SK-N-SH (cell line): ENCODE measurements at regions not wholly inside any gene's neighbourhood (a gene's known extent, or its start where the extent isn't known, plus 50 kb on each side); places are given as distances from the start of the nearest gene placed in this dataset.
A peak's percentile ranks its signal among the peaks of the same experiment; 100 is the strongest.

ENCODE experiments used
- CTCF ChIA-PET: fragments of 300-600, 350-600 bp; formaldehyde crosslinking; extraction: SDS; loops from one replicate; lab custom pipeline; 2021; lab: Yijun Ruan, JAX
- POLR2A ChIA-PET: fragments of 350-600 bp; sonication (Branson Sonifier 250); formaldehyde crosslinking; extraction: SDS; loops from one replicate; lab custom pipeline; 2020; ENCODE audit warnings: antibody characterized with exemption, inconsistent platforms; lab: Yijun Ruan, JAX
- DNase-seq: peaks from one replicate; pipeline ENCODE4 v3.0.0; 2012
- H2AFZ ChIP-seq: fragments of 200-600 bp; sonication (generic); 2 replicates; pipeline ENCODE4 v1.8.1; 2016; ENCODE audit warnings: antibody characterized with exemption, mild to moderate bottlenecking, low read depth
- H3F3A ChIP-seq: fragments of 200-600 bp; sonication (generic); replicated peaks from 2 replicates; pipeline ENCODE3; 2016; ENCODE audit warnings: antibody characterized with exemption, mild to moderate bottlenecking; ENCODE audit not compliant: insufficient read depth
- H3K27ac ChIP-seq, 2 experiments: fragments of 200-500 bp in 1 of 2; fragments of 200-600 bp in 1 of 2; sonication (Bioruptor generic) in 1 of 2; sonication (generic), shearing (Covaris generic) in 1 of 2; 2 replicates each; pipeline versions ENCODE4 v1.5.1 to v1.6.1; 2014 to 2016; ENCODE audit warnings: low read depth in 2 of 2, inconsistent platforms in 1 of 2, low read length in 1 of 2, mild to moderate bottlenecking in 1 of 2, mixed read lengths in 1 of 2
- H3K27me3 ChIP-seq: fragments of 200-600 bp; sonication (generic), shearing (Covaris generic); 2 replicates; pipeline ENCODE4 v1.6.1; 2016; ENCODE audit warnings: mixed run types; ENCODE audit not compliant: insufficient read depth
- H3K36me3 ChIP-seq, 2 experiments: fragments of 200-500 bp in 1 of 2; fragments of 200-600 bp in 1 of 2; sonication (Bioruptor generic) in 1 of 2; sonication (generic) in 1 of 2; replicated peaks in 1 of 2; 2 replicates each; pipeline versions ENCODE3 to v1.5.1; 2014 to 2016; ENCODE audit warnings: low read length in 1 of 2, mild to moderate bottlenecking in 1 of 2; ENCODE audit not compliant: insufficient read depth in 2 of 2, control insufficient read depth in 1 of 2
- H3K4me1 ChIP-seq, 2 experiments: fragments of 200-500 bp in 1 of 2; fragments of 200-600 bp in 1 of 2; sonication (Bioruptor generic) in 1 of 2; sonication (generic), shearing (Covaris generic) in 1 of 2; 2 replicates each; pipeline versions ENCODE4 v1.5.1 to v1.6.1; 2014 to 2016; ENCODE audit warnings: low read depth in 1 of 2, low read length in 1 of 2, mixed run types in 1 of 2; ENCODE audit not compliant: insufficient read depth in 2 of 2, control insufficient read depth in 1 of 2
- H3K4me2 ChIP-seq: fragments of 200-600 bp; sonication (generic), shearing (Covaris generic); 2 replicates; pipeline ENCODE4 v1.6.1; 2017; ENCODE audit warnings: mixed run types
- H3K4me3 ChIP-seq, 2 experiments: fragments of 200-500 bp in 1 of 2; fragments of 200-600 bp in 1 of 2; sonication (Bioruptor generic) in 1 of 2; sonication (generic), shearing (Covaris generic) in 1 of 2; 2 replicates each; pipeline versions ENCODE4 v1.5.1 to v1.8.1; 2014 to 2016; ENCODE audit warnings: low read depth in 2 of 2, inconsistent platforms in 1 of 2, low read length in 1 of 2, mild to moderate bottlenecking in 1 of 2, mixed read lengths in 1 of 2, moderate library complexity in 1 of 2
- H3K79me2 ChIP-seq: fragments of 200-600 bp; sonication (generic); 2 replicates; pipeline ENCODE4 v1.8.1; 2017; ENCODE audit warnings: mild to moderate bottlenecking; ENCODE audit not compliant: insufficient read depth
- H3K9ac ChIP-seq: fragments of 200-600 bp; sonication (generic); 2 replicates; pipeline ENCODE4 v1.6.1; 2017; ENCODE audit warnings: mixed run types
- H3K9me2 ChIP-seq: fragments of 200-600 bp; sonication (generic); 2 replicates; pipeline ENCODE4 v1.6.1; 2017; ENCODE audit warnings: mixed run types
- H3K9me3 ChIP-seq: fragments of 200-600 bp; sonication (generic); 2 replicates; pipeline ENCODE4 v1.6.1; 2017; ENCODE audit warnings: mixed run types, mild to moderate bottlenecking, moderate library complexity
- H4K20me1 ChIP-seq: fragments of 200-600 bp; sonication (generic); 2 replicates; pipeline ENCODE4 v1.6.1; 2017; ENCODE audit warnings: mild to moderate bottlenecking, mixed run types; ENCODE audit not compliant: insufficient read depth
- CHD2 ChIP-seq: fragments of 150-350 bp; IDR thresholded peaks from 2 replicates; pipeline ENCODE4 v1.6.1; 2018; ENCODE audit warnings: low read length; ENCODE audit not compliant: partially characterized antibody
- EP300 ChIP-seq, 2 experiments: IDR thresholded peaks; 2 replicates each; pipeline versions ENCODE4 v1.4.0 to v1.6.1; 2012; ENCODE audit warnings: borderline replicate concordance in 1 of 2, low read depth in 1 of 2, low read length in 1 of 2
- EZH2phosphoT487 ChIP-seq: fragments of 200-600 bp; sonication (generic); IDR thresholded peaks from 2 replicates; pipeline ENCODE4 v1.6.1; 2017; ENCODE audit warnings: low read depth, mixed run types, mild to moderate bottlenecking, antibody characterized with exemption, moderate library complexity, borderline replicate concordance
- FOSL2 ChIP-seq: IDR thresholded peaks from 2 replicates; pipeline ENCODE4 v1.4.0; 2012; ENCODE audit warnings: low read depth, mild to moderate bottlenecking, moderate library complexity, borderline replicate concordance
- FOXJ3 ChIP-seq: sonication (generic); formaldehyde crosslinking; IDR thresholded peaks from 2 replicates; pipeline ENCODE4 v1.5.1; 2020; ENCODE audit warnings: mild to moderate bottlenecking, missing genetic modification reagents
- FOXM1 ChIP-seq: IDR thresholded peaks from 2 replicates; pipeline ENCODE4 v1.4.0; 2012; ENCODE audit warnings: low read depth, mild to moderate bottlenecking
- GABPA ChIP-seq: IDR thresholded peaks from 2 replicates; pipeline ENCODE4 v1.4.0; 2012; ENCODE audit warnings: low read depth, mild to moderate bottlenecking
- GATA2 ChIP-seq: sonication (generic); formaldehyde crosslinking; IDR thresholded peaks from 2 replicates; pipeline ENCODE4 v1.5.0; 2020; ENCODE audit warnings: mild to moderate bottlenecking, missing genetic modification reagents
- JUND ChIP-seq: IDR thresholded peaks from 2 replicates; pipeline ENCODE4 v1.4.0; 2012
- MXI1 ChIP-seq: IDR thresholded peaks from 2 replicates; pipeline ENCODE4 v1.6.1; 2012; ENCODE audit warnings: mild to moderate bottlenecking, low read depth, low read length, improper control_type of control experiment
- NFIC ChIP-seq: IDR thresholded peaks from 2 replicates; pipeline ENCODE4 v1.4.0; 2012; ENCODE audit warnings: borderline replicate concordance
- RAD21 ChIP-seq: IDR thresholded peaks from 2 replicates; pipeline ENCODE4 v1.6.1; 2012; ENCODE audit warnings: mild to moderate bottlenecking, low read length
- RCOR1 ChIP-seq: fragments of 150-350 bp; IDR thresholded peaks from 2 replicates; pipeline ENCODE4 v1.6.1; 2017; ENCODE audit warnings: antibody characterized with exemption, low read length
- RFX5 ChIP-seq: IDR thresholded peaks from 2 replicates; pipeline ENCODE4 v1.6.1; 2012; ENCODE audit warnings: mild to moderate bottlenecking, improper control_type of control experiment, low read length
- RXRA ChIP-seq: IDR thresholded peaks from 2 replicates; pipeline ENCODE4 v1.4.0; 2012; ENCODE audit warnings: low read depth, mild to moderate bottlenecking, borderline replicate concordance
- SIN3A ChIP-seq: IDR thresholded peaks from 2 replicates; pipeline ENCODE4 v1.6.1; 2012; ENCODE audit warnings: low read depth, mild to moderate bottlenecking, low read length, moderate library complexity, borderline replicate concordance
- SMC3 ChIP-seq: IDR thresholded peaks from 2 replicates; pipeline ENCODE4 v1.6.1; 2012; ENCODE audit warnings: low read depth, low read length, improper control_type of control experiment
- TAF1 ChIP-seq: IDR thresholded peaks from 2 replicates; pipeline ENCODE4 v1.6.1; 2012; ENCODE audit warnings: low read depth, mild to moderate bottlenecking, low read length, moderate library complexity, borderline replicate concordance
- TEAD4 ChIP-seq: IDR thresholded peaks from 2 replicates; pipeline ENCODE4 v1.4.0; 2012; ENCODE audit warnings: mild to moderate bottlenecking, borderline replicate concordance; ENCODE audit not compliant: insufficient read depth
- YY1 ChIP-seq: IDR thresholded peaks from 2 replicates; pipeline ENCODE4 v1.4.0; 2012; ENCODE audit warnings: low read depth, mild to moderate bottlenecking
- WGBS: methylation state at CpG from one replicate; pipeline ENCODE4 v1.1.6; 2017; ENCODE audit warnings: low lambda C conversion rate; 5-methylcytosine and 5-hydroxymethylcytosine counted together
- TF ChIP-seq, protein P1 (sequence below): IDR thresholded peaks from 2 replicates; pipeline ENCODE4; 2012
- TF ChIP-seq, protein P2 (sequence below): IDR thresholded peaks from 2 replicates; pipeline ENCODE4 v1.4.0; 2012; ENCODE audit warnings: low read depth, borderline replicate concordance
- TF ChIP-seq, protein P3 (sequence below): IDR thresholded peaks from 2 replicates; pipeline ENCODE4 v1.6.1; 2012; ENCODE audit warnings: mild to moderate bottlenecking, low read depth, low read length, moderate library complexity
- TF ChIP-seq, protein P4 (sequence below): IDR thresholded peaks from 2 replicates; pipeline ENCODE4 v1.4.0; 2012; ENCODE audit warnings: low read depth, borderline replicate concordance
- TF ChIP-seq, protein P5 (sequence below): fragments of 150-350 bp; IDR thresholded peaks from 2 replicates; pipeline ENCODE4 v1.6.1; 2017; ENCODE audit warnings: antibody characterized with exemption, low read length, low read depth, borderline replicate concordance

DNA sequence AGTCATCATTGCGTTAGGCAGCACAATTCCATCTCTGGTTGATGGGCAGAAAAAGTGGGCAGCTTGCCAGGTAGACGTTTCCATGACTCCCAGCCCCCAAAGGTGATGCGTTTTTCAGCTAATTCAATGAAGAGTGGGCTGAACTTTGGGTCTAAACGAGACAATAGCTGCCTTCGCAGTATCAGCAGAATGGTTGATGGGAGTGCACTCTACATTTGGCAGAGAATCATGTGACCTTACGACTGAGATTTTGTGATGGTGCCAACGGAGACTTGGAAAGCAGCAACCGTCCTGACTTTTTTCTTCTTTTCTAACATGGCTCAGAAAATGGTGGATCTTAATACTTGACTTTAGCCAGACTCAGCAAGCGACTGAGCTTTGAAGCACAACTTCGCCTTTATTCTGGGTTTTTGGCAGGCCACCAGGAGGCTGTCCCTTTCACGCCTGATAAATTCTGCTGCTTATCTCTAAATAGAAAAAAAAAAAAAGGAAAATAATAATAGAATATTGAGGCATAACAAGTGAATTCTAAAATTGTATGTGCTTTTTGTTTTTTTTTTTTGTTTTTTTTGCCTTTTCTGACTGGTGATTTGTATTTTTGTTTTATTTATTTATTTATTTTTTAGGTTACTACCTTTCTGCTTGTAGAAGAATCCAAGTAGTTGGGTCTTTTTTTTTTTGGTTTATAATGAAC is 804.8 kb downstream of the USP25 start:
- H3K4me3 ChIP-seq: peak overlapping the region; percentile 49 to 65; a peak in 3 of 4 replicates
- DNase-seq: peak; percentile 51
- H3K9me2 ChIP-seq: no peaks in the 10 kb centered on the region; the same call in 1 of the 2 replicates
- H3K9ac ChIP-seq: no peak overlapping the region
- H3K27ac ChIP-seq: peak overlapping the region; percentile 17 to 98
- no peaks in the 10 kb centered on the region for H3F3A ChIP-seq
- ChIA-PET CTCF (interaction anchor here (0.9 kb wide), 1 partner anchor 80 kb away, joined by 3 read pairs; no protein-coding TSS in a partner anchor), POLR2A (no interaction called here)
- peak overlapping the region; percentile 78 for H3K4me2 ChIP-seq
- peaks cover 8 to 9% of the 10 kb centered on the region in 2 experiments; a peak in 3 of 4 replicates for H3K4me1 ChIP-seq
- no peaks in the 10 kb centered on the region for H3K27me3 ChIP-seq
- no peaks in the 10 kb centered on the region for H3K9me3 ChIP-seq
- H3K79me2 ChIP-seq: no peaks in the 10 kb centered on the region
- peak overlapping the region; percentile 96 for H2AFZ ChIP-seq
- 2% methylated on average over 11 of the region's 11 CpGs for WGBS
- no peaks in the 10 kb centered on the region for H3K36me3 ChIP-seq
- no peaks in the 10 kb centered on the region for H4K20me1 ChIP-seq
- no peak for TF ChIP-seq YY1
- no peak for TF ChIP-seq FOXM1
- TF ChIP-seq EP300 (IDR thresholded peaks at IDR 0.05; ENCODE audit: borderline replicate concordance in 1 of 2, low read depth in 1 of 2, low read length in 1 of 2): peak in 1 of 2 experiments; percentile 43; a peak in 1 of 4 replicates
- TF ChIP-seq, protein P1, sequence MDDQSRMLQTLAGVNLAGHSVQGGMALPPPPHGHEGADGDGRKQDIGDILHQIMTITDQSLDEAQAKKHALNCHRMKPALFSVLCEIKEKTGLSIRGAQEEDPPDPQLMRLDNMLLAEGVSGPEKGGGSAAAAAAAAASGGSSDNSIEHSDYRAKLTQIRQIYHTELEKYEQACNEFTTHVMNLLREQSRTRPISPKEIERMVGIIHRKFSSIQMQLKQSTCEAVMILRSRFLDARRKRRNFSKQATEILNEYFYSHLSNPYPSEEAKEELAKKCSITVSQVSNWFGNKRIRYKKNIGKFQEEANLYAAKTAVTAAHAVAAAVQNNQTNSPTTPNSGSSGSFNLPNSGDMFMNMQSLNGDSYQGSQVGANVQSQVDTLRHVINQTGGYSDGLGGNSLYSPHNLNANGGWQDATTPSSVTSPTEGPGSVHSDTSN: 0 out of 2 replicates have a peak, but pooled peaks have one; percentile 25
- no peak for TF ChIP-seq JUND
- no peak for TF ChIP-seq RAD21
- peak; percentile 72 for TF ChIP-seq NFIC
- TF ChIP-seq TEAD4: no peak
- TF ChIP-seq SIN3A: no peak
- TF ChIP-seq CHD2: peak; percentile 53
- TF ChIP-seq FOXJ3: peak; percentile 23; the same call in 1 of the 2 replicates
- TF ChIP-seq, protein P2, sequence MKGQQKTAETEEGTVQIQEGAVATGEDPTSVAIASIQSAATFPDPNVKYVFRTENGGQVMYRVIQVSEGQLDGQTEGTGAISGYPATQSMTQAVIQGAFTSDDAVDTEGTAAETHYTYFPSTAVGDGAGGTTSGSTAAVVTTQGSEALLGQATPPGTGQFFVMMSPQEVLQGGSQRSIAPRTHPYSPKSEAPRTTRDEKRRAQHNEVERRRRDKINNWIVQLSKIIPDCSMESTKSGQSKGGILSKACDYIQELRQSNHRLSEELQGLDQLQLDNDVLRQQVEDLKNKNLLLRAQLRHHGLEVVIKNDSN: peak; percentile 77
- TF ChIP-seq, protein P3, sequence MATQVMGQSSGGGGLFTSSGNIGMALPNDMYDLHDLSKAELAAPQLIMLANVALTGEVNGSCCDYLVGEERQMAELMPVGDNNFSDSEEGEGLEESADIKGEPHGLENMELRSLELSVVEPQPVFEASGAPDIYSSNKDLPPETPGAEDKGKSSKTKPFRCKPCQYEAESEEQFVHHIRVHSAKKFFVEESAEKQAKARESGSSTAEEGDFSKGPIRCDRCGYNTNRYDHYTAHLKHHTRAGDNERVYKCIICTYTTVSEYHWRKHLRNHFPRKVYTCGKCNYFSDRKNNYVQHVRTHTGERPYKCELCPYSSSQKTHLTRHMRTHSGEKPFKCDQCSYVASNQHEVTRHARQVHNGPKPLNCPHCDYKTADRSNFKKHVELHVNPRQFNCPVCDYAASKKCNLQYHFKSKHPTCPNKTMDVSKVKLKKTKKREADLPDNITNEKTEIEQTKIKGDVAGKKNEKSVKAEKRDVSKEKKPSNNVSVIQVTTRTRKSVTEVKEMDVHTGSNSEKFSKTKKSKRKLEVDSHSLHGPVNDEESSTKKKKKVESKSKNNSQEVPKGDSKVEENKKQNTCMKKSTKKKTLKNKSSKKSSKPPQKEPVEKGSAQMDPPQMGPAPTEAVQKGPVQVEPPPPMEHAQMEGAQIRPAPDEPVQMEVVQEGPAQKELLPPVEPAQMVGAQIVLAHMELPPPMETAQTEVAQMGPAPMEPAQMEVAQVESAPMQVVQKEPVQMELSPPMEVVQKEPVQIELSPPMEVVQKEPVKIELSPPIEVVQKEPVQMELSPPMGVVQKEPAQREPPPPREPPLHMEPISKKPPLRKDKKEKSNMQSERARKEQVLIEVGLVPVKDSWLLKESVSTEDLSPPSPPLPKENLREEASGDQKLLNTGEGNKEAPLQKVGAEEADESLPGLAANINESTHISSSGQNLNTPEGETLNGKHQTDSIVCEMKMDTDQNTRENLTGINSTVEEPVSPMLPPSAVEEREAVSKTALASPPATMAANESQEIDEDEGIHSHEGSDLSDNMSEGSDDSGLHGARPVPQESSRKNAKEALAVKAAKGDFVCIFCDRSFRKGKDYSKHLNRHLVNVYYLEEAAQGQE: no peak
- peak; percentile 35; the same call in 1 of the 2 replicates for TF ChIP-seq RCOR1
- no peak for TF ChIP-seq GABPA
- no peak for TF ChIP-seq FOSL2
- no peak for TF ChIP-seq RXRA
- TF ChIP-seq, protein P4, sequence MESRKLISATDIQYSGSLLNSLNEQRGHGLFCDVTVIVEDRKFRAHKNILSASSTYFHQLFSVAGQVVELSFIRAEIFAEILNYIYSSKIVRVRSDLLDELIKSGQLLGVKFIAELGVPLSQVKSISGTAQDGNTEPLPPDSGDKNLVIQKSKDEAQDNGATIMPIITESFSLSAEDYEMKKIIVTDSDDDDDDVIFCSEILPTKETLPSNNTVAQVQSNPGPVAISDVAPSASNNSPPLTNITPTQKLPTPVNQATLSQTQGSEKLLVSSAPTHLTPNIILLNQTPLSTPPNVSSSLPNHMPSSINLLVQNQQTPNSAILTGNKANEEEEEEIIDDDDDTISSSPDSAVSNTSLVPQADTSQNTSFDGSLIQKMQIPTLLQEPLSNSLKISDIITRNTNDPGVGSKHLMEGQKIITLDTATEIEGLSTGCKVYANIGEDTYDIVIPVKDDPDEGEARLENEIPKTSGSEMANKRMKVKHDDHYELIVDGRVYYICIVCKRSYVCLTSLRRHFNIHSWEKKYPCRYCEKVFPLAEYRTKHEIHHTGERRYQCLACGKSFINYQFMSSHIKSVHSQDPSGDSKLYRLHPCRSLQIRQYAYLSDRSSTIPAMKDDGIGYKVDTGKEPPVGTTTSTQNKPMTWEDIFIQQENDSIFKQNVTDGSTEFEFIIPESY: no peak
- peak; percentile 11; the same call in 1 of the 2 replicates for TF ChIP-seq GATA2 (CRISPR knock-in tag)
- TF ChIP-seq, protein P5, sequence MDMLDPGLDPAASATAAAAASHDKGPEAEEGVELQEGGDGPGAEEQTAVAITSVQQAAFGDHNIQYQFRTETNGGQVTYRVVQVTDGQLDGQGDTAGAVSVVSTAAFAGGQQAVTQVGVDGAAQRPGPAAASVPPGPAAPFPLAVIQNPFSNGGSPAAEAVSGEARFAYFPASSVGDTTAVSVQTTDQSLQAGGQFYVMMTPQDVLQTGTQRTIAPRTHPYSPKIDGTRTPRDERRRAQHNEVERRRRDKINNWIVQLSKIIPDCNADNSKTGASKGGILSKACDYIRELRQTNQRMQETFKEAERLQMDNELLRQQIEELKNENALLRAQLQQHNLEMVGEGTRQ: no peak; the same call in 1 of the 2 replicates
- no peak for TF ChIP-seq EZH2phosphoT487
- peak; percentile 38; the same call in 1 of the 2 replicates for TF ChIP-seq MXI1
- TF ChIP-seq TAF1: peak; percentile 9; the same call in 1 of the 2 replicates
- no peak for TF ChIP-seq RFX5
- no peak for TF ChIP-seq SMC3
